Muscle layer of colon (tissue), 2 donors: ENCODE measurements at regions not wholly inside any gene's neighbourhood (a gene's known extent, or its start where the extent isn't known, plus 50 kb on each side); places are given as distances from the start of the nearest gene placed in this dataset.

Experiments used
- H3K27ac ChIP-seq: one replicate; pipeline ENCODE4 v1.7.0; 2013; ENCODE audit warnings: low read depth, mild to moderate bottlenecking, low read length, moderate library complexity
- H3K27me3 ChIP-seq, 2 donors: one replicate each; pipeline ENCODE4 v1.7.0; 2013; ENCODE audit warnings: low read length in 2 of 2, mild to moderate bottlenecking in 2 of 2; ENCODE audit not compliant: insufficient read depth in 2 of 2, control insufficient read depth in 1 of 2
- H3K36me3 ChIP-seq: one replicate; pipeline ENCODE4 v1.7.0; 2013; ENCODE audit warnings: mild to moderate bottlenecking, low read length; ENCODE audit not compliant: insufficient read depth
- H3K4me1 ChIP-seq: one replicate; pipeline ENCODE4 v1.7.0; 2013; ENCODE audit warnings: mild to moderate bottlenecking, low read length; ENCODE audit not compliant: insufficient read depth
- H3K4me3 ChIP-seq, 2 donors: one replicate each; pipeline ENCODE4 v1.7.0; 2013; ENCODE audit warnings: low read length in 2 of 2, low read depth in 1 of 2, mild to moderate bottlenecking in 1 of 2, moderate library complexity in 1 of 2
- H3K9ac ChIP-seq: one replicate; pipeline ENCODE4 v1.7.0; 2013; ENCODE audit warnings: low read length
- H3K9me3 ChIP-seq: one replicate; pipeline ENCODE4 v1.7.0; 2013; ENCODE audit warnings: mild to moderate bottlenecking, low read length
- donor health status: abdominal sarcoma.
- donor health status: Adenocarcinoma of cecum.

DNA sequence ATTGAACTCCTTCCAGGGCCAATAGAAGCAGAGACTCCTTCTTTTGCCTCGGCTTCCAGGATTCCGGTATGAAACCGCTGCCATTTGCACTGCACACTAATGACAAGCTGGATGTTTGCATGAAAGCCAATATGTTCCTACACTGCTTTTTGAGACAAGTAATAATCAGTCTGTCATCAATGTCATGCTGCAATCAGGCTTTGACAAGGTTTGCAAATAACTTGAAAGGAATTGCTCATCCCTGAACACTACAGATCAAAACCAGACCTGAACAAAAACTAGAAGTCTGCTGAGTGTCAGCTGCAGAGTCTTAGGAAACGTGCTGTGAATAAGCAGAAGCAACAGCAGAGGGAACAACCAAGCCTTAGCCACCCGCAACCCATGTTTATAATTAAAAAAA is 720.7 kb upstream of the CXADR start:
- no peak overlapping the region for H3K9ac ChIP-seq
- H3K4me1 ChIP-seq, result peaks cover 3% of the 10 kb centered on the region
- H3K27ac ChIP-seq, result no peak overlapping the region
- H3K4me3 ChIP-seq, result no peak overlapping the region
- H3K36me3 ChIP-seq, result no peaks in the 10 kb centered on the region
- no peaks in the 10 kb centered on the region for H3K27me3 ChIP-seq
- no peaks in the 10 kb centered on the region for H3K9me3 ChIP-seq

DNA sequence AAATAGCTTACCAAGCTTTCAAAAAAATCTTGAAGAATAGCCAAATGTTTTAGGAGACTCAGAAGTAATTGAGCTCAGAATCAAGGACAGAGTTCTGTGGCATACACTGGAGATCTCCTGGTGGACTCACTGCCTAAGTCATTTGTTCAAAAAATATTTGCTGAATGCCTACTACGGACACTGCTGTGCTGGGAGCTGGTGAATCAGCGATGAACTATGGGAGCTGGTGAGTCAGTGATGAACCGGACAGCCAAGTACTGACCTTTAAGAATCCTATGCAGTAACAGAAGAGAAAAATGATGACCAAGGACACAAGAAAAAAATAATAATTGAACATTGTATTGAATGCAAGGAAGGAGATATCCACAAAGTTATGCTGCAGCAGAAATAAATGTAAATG is 717.9 kb upstream of the CXADR start:
- no peaks in the 10 kb centered on the region for H3K36me3 ChIP-seq
- H3K27ac ChIP-seq, result no peak overlapping the region

DNA sequence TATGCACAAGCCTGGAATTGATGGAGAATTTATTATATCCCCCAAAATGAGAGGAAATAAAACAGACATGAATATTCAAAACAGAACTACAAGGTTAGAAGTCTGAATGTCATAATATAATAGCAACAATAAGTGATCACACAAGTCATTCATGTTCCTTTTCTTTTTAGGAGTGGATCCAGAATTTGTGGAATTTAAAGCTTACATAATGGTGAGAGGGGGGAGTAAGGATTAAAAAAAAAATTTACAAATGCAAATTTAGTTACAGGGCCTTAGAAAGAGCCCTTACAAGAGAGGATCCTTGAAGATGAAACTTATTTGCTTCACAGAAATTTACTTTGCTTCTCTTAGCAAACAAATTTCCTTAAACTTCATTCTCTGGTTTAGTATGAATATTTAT is 716.1 kb upstream of the CXADR start:
- H3K9me3 ChIP-seq, result no peaks in the 10 kb centered on the region
- H3K27me3 ChIP-seq, result no peaks in the 10 kb centered on the region
- no peak overlapping the region for H3K4me3 ChIP-seq
- H3K9ac ChIP-seq, result no peak overlapping the region
- peaks cover 6% of the 10 kb centered on the region for H3K4me1 ChIP-seq
- no peaks in the 10 kb centered on the region for H3K36me3 ChIP-seq
- no peak overlapping the region for H3K27ac ChIP-seq

More for the DNA sequence above, 717.9 kb upstream of the CXADR start:
- no peak overlapping the region for H3K4me3 ChIP-seq
- H3K27me3 ChIP-seq, result no peaks in the 10 kb centered on the region
- no peaks in the 10 kb centered on the region for H3K9me3 ChIP-seq
- no peak overlapping the region for H3K9ac ChIP-seq
- H3K4me1 ChIP-seq, result peaks cover 6% of the 10 kb centered on the region

DNA sequence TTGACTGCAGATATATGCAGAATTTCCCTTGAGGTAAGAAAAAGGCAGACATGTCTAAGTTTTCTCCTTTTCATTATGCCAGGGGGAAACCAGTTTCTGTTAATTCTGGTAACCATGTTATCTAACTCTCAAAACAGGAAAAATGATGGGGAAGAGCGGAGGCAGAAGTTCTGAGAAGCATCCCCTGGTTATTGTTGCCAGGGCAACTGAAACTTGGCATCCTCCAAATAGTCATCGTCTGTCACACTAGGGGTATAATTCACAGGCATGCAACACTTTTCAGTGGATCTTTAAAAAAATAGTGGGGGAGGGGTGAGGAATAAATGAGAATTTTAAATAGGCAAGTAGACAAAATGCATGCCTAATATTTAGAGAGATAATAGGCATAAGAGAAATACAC is 715.3 kb upstream of the CXADR start:
- Histone ChIP-seq H3K36me3 (no peaks in the 10 kb centered on the region), H3K4me1 (peaks cover 6% of the 10 kb centered on the region), H3K27ac (no peak overlapping the region), H3K9ac (no peak overlapping the region), H3K4me3 (no peak overlapping the region), H3K9me3 (no peaks in the 10 kb centered on the region), H3K27me3 (no peaks in the 10 kb centered on the region)

DNA sequence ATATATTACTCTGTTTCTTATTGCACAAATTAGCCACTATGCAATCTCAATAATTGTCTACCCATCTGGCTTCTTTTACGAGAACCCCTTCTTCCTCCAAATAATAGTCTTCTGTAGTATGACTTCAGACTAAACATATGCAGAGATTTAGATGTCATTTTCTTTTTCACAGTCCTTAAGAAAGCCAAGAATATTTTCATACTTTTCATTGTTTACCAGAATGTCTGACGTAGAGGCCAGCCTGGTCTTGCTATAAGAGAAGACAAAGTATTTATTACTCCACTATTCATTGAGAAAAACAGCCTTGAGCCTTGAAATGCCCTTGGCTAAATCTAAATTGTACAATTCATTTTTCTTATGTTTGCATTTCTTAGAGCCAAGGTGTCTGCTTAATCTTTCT is 714.9 kb upstream of the CXADR start:
- H3K4me3 ChIP-seq, result no peak overlapping the region
- H3K9me3 ChIP-seq, result no peaks in the 10 kb centered on the region
- no peak overlapping the region for H3K27ac ChIP-seq
- H3K9ac ChIP-seq, result no peak overlapping the region
- H3K4me1 ChIP-seq, result peaks cover 6% of the 10 kb centered on the region
- H3K27me3 ChIP-seq, result no peaks in the 10 kb centered on the region
- no peaks in the 10 kb centered on the region for H3K36me3 ChIP-seq

DNA sequence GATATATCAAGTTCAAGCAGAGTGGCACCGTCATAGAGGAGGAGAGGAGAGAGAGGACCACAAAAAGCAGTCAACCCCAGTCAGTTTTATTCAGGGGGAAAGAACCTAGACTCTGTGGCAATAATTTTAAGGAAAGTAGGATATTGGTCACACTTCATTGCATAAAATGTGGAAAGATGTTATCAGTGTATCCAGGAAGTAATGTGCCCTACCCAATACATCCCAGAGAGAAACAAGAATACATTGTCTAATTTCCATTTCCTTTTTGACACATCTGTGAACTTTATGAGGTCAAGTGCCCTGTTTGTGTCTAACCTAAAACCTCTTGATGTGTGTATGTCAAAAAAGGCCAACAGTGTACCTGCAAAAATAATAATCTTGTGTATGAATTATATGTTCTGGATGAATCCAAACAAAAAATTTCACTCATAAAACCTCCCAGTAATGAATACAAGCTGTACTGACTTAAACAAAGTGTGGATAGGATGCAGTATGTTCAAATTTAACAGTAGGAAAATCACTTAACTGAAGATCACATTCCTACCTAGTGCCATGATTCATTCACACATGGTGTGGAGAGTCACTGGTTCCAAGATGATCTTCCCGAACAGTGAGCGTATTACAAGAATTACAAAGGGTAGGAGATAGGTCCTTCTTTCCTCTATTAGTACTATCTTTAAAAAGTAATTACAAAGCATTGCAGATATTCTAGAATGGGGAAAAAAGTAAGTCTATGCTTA is 712.1 kb upstream of the CXADR start:
- Histone ChIP-seq H3K9ac (no peak overlapping the region), H3K4me3 (no peak overlapping the region), H3K4me1 (peaks cover 3% of the 10 kb centered on the region), H3K9me3 (no peaks in the 10 kb centered on the region), H3K27me3 (no peaks in the 10 kb centered on the region), H3K36me3 (no peaks in the 10 kb centered on the region), H3K27ac (no peak overlapping the region)

DNA sequence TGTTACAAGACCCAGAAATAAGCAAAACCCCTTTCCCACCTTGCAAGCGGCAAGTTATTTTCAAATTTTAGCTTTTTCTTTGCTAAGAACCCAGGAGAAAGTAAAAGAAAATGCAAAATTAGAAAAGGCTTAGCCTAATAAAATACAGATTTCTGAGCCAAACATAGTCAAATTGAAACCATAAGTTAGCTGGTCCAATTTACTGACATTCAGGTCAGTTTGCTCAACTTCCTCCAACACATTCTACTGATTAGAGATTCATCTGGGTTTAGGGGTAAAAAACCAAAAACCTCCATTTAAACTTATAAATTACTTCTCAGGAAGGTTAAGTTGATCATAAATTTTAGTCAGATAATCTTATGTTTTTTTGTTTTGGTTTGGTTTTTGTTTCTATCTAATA is 701.8 kb upstream of the CXADR start:
- H3K4me3 ChIP-seq, result no peak overlapping the region
- H3K4me1 ChIP-seq, result no peaks in the 10 kb centered on the region
- H3K27me3 ChIP-seq, result no peaks in the 10 kb centered on the region
- H3K9ac ChIP-seq, result no peak overlapping the region
- H3K9me3 ChIP-seq, result no peaks in the 10 kb centered on the region
- no peak overlapping the region for H3K27ac ChIP-seq
- no peaks in the 10 kb centered on the region for H3K36me3 ChIP-seq

DNA sequence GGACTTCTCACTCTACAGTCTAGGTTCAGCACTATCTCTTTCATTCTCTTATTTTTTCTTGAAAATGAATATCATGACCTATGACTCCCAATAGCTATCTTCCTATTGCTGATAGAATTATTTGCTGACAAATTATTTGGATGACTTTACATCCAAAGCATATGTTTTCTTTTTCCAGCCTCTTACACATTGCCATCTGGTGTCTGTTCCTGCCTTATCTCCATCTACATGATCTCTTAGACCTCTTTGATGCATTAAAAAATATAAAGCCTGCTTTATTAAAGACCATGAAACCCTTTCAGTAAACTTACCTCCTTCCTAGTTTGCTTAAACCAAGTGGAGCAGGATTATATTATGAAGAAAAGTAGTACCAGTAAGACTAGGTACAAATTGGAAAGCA is 700.9 kb upstream of the CXADR start:
- H3K4me3 ChIP-seq, result no peak overlapping the region
- H3K27me3 ChIP-seq, result no peaks in the 10 kb centered on the region
- H3K9me3 ChIP-seq, result no peaks in the 10 kb centered on the region
- H3K9ac ChIP-seq, result no peak overlapping the region
- no peak overlapping the region for H3K27ac ChIP-seq
- H3K36me3 ChIP-seq, result no peaks in the 10 kb centered on the region
- no peaks in the 10 kb centered on the region for H3K4me1 ChIP-seq

DNA sequence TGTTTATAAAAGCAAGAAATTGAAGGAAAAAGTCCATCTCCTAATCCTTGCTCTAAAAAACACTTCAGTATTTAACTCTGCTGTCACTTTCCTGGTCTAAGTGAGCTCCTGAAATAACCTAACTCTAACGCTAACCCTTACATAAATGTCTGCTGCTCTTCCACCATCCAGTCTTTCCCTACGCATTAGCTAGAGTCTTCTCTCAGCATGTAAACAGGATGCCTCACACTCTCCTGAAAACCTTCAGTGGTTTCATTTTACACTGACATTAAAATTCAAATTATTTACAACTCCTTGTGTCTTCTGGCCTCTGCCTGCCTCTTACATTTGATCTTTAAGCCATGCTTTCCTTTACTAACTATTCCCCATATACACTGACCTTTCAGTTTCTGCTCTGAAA is 697.6 kb upstream of the CXADR start:
- Histone ChIP-seq H3K9me3 (no peaks in the 10 kb centered on the region), H3K4me3 (no peak overlapping the region), H3K4me1 (no peaks in the 10 kb centered on the region), H3K27ac (no peak overlapping the region), H3K36me3 (no peaks in the 10 kb centered on the region), H3K27me3 (no peaks in the 10 kb centered on the region), H3K9ac (no peak overlapping the region)

DNA sequence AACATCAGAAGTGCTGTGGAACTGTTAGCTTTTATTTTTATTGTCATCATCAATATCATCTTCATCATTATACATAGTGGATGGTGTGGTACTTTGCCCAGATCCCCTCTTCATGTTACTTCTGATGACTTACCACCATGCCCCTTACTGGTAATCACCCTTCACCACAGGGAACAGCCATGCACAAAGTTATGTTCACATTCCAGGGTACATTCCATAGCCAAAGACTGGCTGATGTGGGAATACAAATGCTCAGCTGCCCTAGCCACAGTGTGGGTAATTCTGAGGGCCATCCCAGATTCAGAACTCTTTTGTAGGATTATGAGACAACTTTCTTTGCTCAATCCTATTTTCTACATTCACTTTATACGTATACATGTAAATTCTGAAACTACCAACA is 691.3 kb upstream of the CXADR start:
- no peak overlapping the region for H3K9ac ChIP-seq
- no peaks in the 10 kb centered on the region for H3K4me1 ChIP-seq
- no peaks in the 10 kb centered on the region for H3K36me3 ChIP-seq
- H3K9me3 ChIP-seq, result no peaks in the 10 kb centered on the region
- no peaks in the 10 kb centered on the region for H3K27me3 ChIP-seq
- H3K27ac ChIP-seq, result no peak overlapping the region
- no peak overlapping the region for H3K4me3 ChIP-seq

DNA sequence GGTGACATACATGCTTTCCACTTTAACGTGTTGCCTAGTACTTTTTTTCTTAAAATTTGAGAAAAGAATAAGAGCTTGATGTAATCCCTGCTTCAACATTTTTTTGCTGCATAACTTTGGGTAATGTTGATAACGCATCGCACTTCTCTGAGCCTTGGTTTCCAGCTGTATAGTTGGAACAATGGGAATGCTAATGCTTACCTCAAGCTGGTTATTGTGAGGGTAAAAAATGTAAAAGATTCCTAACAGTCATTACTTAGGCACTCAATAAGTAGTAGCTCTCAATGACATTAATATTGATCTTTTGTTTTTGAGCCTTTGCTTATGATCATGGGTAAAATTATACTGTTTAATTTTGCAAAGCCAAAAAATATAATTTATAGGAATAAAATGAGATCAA is 683.3 kb upstream of the CXADR start:
- H3K27me3 ChIP-seq, result no peaks in the 10 kb centered on the region
- H3K4me3 ChIP-seq, result no peak overlapping the region
- H3K4me1 ChIP-seq, result no peaks in the 10 kb centered on the region
- H3K9ac ChIP-seq, result no peak overlapping the region
- H3K27ac ChIP-seq, result no peak overlapping the region
- H3K36me3 ChIP-seq, result no peaks in the 10 kb centered on the region
- no peaks in the 10 kb centered on the region for H3K9me3 ChIP-seq

DNA sequence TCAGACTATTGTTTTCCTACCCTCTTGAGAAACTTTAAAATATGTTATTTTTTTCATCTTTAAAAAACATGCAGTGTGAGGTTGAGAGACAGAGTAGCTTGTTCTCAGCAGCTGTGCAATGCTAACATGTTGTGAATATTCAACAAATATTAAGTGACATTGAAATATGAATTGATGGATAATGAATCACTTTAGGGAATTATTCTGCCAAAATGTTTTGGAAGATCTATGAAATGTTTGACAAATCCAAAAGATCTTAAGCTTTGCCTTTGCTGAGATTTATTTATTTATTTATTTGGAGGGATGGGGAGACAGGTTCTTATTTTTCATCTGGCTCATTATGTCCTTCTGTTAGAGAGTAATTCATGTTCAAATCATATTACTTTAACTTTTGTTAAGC is 680.1 kb upstream of the CXADR start:
- H3K4me3 ChIP-seq, result no peak overlapping the region
- no peaks in the 10 kb centered on the region for H3K36me3 ChIP-seq
- H3K9me3 ChIP-seq, result no peaks in the 10 kb centered on the region
- H3K27ac ChIP-seq, result no peak overlapping the region
- no peaks in the 10 kb centered on the region for H3K27me3 ChIP-seq
- no peak overlapping the region for H3K9ac ChIP-seq
- H3K4me1 ChIP-seq, result peaks cover 7% of the 10 kb centered on the region
